Calu3 (cell line): ENCODE measurements at regions not wholly inside any gene's neighbourhood (a gene's known extent, or its start where the extent isn't known, plus 50 kb on each side); places are given as distances from the start of the nearest gene placed in this dataset.

ENCODE experiments used
- BruUV-seq: library from RNA; stranded (reverse); fragments of 400-500 nt; replicated peaks from 2 replicates; lab custom pipeline; 2021; lab: Mats Ljungman, UMichigan
- CTCF ChIA-PET: fragments of 300-600 bp; sonication (Branson Sonifier 250); formaldehyde crosslinking; loops from one replicate; lab custom pipeline; 2022; ENCODE audit warnings: antibody characterized with exemption; lab: Charles Lee
- DNase-seq: peaks from one replicate; pipeline ENCODE4 v3.0.0; 2022
- H3K27ac Mint-ChIP-seq: one replicate; pipeline ENCODE4 v1.8.0; 2022; ENCODE audit warnings: mixed read lengths; ENCODE audit not compliant: unreplicated experiment
- H3K27me3 Mint-ChIP-seq: one replicate; pipeline ENCODE4 v1.8.0; 2022; ENCODE audit warnings: mixed read lengths; ENCODE audit not compliant: unreplicated experiment
- H3K36me3 Mint-ChIP-seq: one replicate; pipeline ENCODE4 v1.8.0; 2022; ENCODE audit warnings: mild to moderate bottlenecking, moderate library complexity, mixed read lengths; ENCODE audit not compliant: insufficient read depth, unreplicated experiment
- H3K4me1 Mint-ChIP-seq: one replicate; pipeline ENCODE4 v1.8.0; 2022; ENCODE audit warnings: mild to moderate bottlenecking, low read depth, mixed read lengths; ENCODE audit not compliant: unreplicated experiment
- H3K4me3 Mint-ChIP-seq: one replicate; pipeline ENCODE4 v1.8.0; 2022; ENCODE audit warnings: mild to moderate bottlenecking, low read depth, moderate library complexity, mixed read lengths; ENCODE audit not compliant: unreplicated experiment
- H3K9me3 Mint-ChIP-seq: one replicate; pipeline ENCODE4 v1.8.0; 2022; ENCODE audit warnings: low read depth, mixed read lengths; ENCODE audit not compliant: unreplicated experiment
- CTCF ChIP-seq: fragments of 200-600 bp; IDR thresholded peaks from one replicate; pipeline ENCODE4 v1.8.0; 2022; ENCODE audit warnings: antibody characterized with exemption; ENCODE audit not compliant: unreplicated experiment
- intact Hi-C: fragments of 100-400 bp; cut with micrococcal nuclease; formaldehyde crosslinking; loops from one replicate; pipeline ENCODE4 v1.10.0; 2022; ENCODE audit not compliant: unreplicated experiment

- no peaks in the 10 kb centered on the region for H3K4me1 Mint-ChIP-seq
- H3K36me3 Mint-ChIP-seq = no peaks in the 10 kb centered on the region
- no peaks in the 10 kb centered on the region for H3K9me3 Mint-ChIP-seq
- no peak for DNase-seq
- no TSS peak for BruUV-seq
- H3K27ac Mint-ChIP-seq = no peak overlapping the region
- no peak for TF ChIP-seq CTCF
- H3K4me3 Mint-ChIP-seq = no peak overlapping the region
- CTCF ChIA-PET = interaction anchor here (0.6 kb wide), 1 partner anchor 1183 kb away, joined by 3 read pairs; no protein-coding TSS in a partner anchor
- intact Hi-C loops = loop anchor here (10.0 kb wide), 1 partner anchor 706 kb away; no protein-coding TSS in a partner anchor
- peaks cover 16% of the 10 kb centered on the region for H3K27me3 Mint-ChIP-seq
Measured at GRCh38 chr5:155948576-155948975, 378.4 kb upstream of the SGCD start.

- CTCF ChIA-PET = no interaction called here
- no peaks in the 10 kb centered on the region for H3K27me3 Mint-ChIP-seq
- DNase-seq = no peak
- H3K27ac Mint-ChIP-seq = no peak overlapping the region
- no TSS peak for BruUV-seq
- H3K9me3 Mint-ChIP-seq = no peaks in the 10 kb centered on the region
- H3K36me3 Mint-ChIP-seq = no peaks in the 10 kb centered on the region
- H3K4me1 Mint-ChIP-seq = no peaks in the 10 kb centered on the region
- no peak for TF ChIP-seq CTCF
- intact Hi-C loops = no loop called here
- H3K4me3 Mint-ChIP-seq = no peak overlapping the region
Measured at GRCh38 chr5:155952486-155953089, 374.4 kb upstream of the SGCD start.

GRCh38 chr5:155953335-155953734 lies 373.6 kb upstream of the SGCD start:
- H3K4me1 Mint-ChIP-seq = no peaks in the 10 kb centered on the region
- H3K4me3 Mint-ChIP-seq = no peak overlapping the region
- H3K36me3 Mint-ChIP-seq = no peaks in the 10 kb centered on the region
- DNase-seq = no peak
- no peaks in the 10 kb centered on the region for H3K27me3 Mint-ChIP-seq
- H3K9me3 Mint-ChIP-seq = no peaks in the 10 kb centered on the region
- BruUV-seq = no TSS peak
- H3K27ac Mint-ChIP-seq = no peak overlapping the region
- CTCF ChIA-PET = no interaction called here
- TF ChIP-seq CTCF = no peak
- intact Hi-C loops = no loop called here

GRCh38 chr5:155954701-155955445 lies 372.1 kb upstream of the SGCD start:
- BruUV-seq = no TSS peak
- intact Hi-C loops = no loop called here
- H3K27me3 Mint-ChIP-seq = no peaks in the 10 kb centered on the region
- no peak for DNase-seq
- no peaks in the 10 kb centered on the region for H3K4me1 Mint-ChIP-seq
- CTCF ChIA-PET = no interaction called here
- H3K36me3 Mint-ChIP-seq = no peaks in the 10 kb centered on the region
- H3K4me3 Mint-ChIP-seq = no peak overlapping the region
- no peaks in the 10 kb centered on the region for H3K9me3 Mint-ChIP-seq
- no peak for TF ChIP-seq CTCF
- no peak overlapping the region for H3K27ac Mint-ChIP-seq
